ENCODE measurements at regions not wholly inside any gene's neighbourhood (a gene's known extent, or its start where the extent isn't known, plus 50 kb on each side); places are given as distances from the start of the nearest gene placed in this dataset.

DNA sequence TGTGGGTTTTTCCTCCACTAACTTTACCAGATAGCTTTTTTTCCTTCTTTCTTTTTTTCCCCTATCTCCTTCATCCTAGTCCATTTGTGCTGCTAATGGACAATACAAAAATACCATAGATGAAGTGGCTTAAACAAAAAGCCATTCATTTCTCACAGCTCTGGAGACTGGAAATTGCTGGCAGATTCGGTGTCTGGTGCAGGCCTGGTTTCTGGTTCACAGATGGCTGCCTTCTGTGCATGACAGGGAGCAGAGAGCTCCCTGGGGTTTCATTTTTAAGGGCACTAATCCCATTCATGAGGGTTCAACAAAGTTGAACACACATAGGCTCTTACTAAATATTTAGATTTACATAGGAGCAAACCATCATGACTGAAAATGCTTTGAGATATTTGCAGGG lies 467.4 kb downstream of the TYW1 start:
- peaks cover 19% of the 10 kb centered on the region for H3K9me3 ChIP-seq (replicated peaks)
- TF ChIP-seq, protein P1, sequence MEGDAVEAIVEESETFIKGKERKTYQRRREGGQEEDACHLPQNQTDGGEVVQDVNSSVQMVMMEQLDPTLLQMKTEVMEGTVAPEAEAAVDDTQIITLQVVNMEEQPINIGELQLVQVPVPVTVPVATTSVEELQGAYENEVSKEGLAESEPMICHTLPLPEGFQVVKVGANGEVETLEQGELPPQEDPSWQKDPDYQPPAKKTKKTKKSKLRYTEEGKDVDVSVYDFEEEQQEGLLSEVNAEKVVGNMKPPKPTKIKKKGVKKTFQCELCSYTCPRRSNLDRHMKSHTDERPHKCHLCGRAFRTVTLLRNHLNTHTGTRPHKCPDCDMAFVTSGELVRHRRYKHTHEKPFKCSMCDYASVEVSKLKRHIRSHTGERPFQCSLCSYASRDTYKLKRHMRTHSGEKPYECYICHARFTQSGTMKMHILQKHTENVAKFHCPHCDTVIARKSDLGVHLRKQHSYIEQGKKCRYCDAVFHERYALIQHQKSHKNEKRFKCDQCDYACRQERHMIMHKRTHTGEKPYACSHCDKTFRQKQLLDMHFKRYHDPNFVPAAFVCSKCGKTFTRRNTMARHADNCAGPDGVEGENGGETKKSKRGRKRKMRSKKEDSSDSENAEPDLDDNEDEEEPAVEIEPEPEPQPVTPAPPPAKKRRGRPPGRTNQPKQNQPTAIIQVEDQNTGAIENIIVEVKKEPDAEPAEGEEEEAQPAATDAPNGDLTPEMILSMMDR (IDR thresholded peaks at IDR 0.05; ENCODE audit: borderline replicate concordance), result no peak
- no peak overlapping the region for H3K27ac ChIP-seq (replicated peaks)
- peaks cover 50% of the 10 kb centered on the region for H3K27me3 ChIP-seq (ENCODE audit: low read depth)
- DNase-seq, result no peak
- peaks cover 4% of the 10 kb centered on the region for H3K4me1 ChIP-seq
- H3K36me3 ChIP-seq, result no peaks in the 10 kb centered on the region
- no peak overlapping the region for H3K4me3 ChIP-seq
- intact Hi-C loops (cut with micrococcal nuclease), result no loop called here

DNA sequence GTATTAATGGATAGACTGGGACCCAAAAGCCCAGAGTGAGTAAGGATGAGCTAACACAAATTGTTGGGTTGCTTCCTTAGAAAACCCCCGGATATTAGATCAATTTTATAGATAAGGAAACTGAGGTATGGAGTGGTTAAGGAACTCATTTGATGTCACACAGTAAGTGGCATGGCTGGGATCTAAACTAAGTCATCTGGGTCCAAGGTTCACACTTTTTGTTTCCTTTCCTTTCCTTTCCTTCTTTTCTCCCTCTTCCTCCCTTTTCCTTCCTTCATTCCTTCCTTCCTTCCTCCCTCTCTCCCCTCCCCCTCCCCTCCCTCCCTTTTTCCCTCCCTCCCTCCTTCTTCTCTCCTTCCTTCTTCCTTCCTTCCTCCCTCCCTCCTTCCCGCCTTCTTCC lies 469.5 kb downstream of the TYW1 start:
- peaks cover 35% of the 10 kb centered on the region for H3K27me3 ChIP-seq (ENCODE audit: low read depth)
- TF ChIP-seq, protein P1 (IDR thresholded peaks at IDR 0.05; ENCODE audit: borderline replicate concordance), result no peak
- no peaks in the 10 kb centered on the region for H3K36me3 ChIP-seq
- H3K27ac ChIP-seq (replicated peaks), result no peak overlapping the region
- intact Hi-C loops (cut with micrococcal nuclease), result no loop called here
- no peak overlapping the region for H3K4me3 ChIP-seq
- no peak for DNase-seq
- peaks cover 4% of the 10 kb centered on the region for H3K4me1 ChIP-seq
- H3K9me3 ChIP-seq (replicated peaks), result peaks cover 19% of the 10 kb centered on the region

DNA sequence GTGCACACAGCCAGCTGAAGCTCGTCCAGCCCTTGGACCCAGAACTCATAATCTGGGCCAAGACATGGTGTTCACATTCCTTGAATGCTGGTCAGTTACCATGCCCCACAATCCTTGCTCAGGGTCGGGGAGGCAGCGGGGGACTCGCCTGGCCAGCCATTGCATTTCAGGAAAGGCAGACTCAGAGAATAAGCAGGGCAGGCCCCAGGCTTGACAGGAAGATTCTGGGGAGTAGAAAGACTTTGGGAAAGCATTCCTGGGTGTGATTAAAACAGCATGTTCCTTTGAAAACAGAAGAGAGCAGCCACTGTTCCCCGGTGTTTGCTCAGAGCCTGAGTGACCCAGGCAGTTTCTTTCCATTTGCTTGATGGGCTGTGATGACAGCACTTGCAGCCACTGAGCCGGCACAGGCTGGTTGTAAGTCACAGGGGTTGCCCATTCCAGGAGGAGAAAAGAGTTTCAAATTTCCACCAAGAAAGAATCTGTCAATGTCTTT lies 473.7 kb downstream of the TYW1 start:
- Histone ChIP-seq H3K4me1 (no peaks in the 10 kb centered on the region), H3K4me3 (no peak overlapping the region), H3K27ac (replicated peaks) (no peak overlapping the region), H3K9me3 (replicated peaks) (peaks cover 7% of the 10 kb centered on the region), H3K36me3 (no peaks in the 10 kb centered on the region), H3K27me3 (ENCODE audit: low read depth) (peaks cover 13% of the 10 kb centered on the region)
- intact Hi-C loops (cut with micrococcal nuclease), result no loop called here
- TF ChIP-seq, protein P1 (IDR thresholded peaks at IDR 0.05; ENCODE audit: borderline replicate concordance), result no peak
- DNase-seq, result peak; percentile 15

DNA sequence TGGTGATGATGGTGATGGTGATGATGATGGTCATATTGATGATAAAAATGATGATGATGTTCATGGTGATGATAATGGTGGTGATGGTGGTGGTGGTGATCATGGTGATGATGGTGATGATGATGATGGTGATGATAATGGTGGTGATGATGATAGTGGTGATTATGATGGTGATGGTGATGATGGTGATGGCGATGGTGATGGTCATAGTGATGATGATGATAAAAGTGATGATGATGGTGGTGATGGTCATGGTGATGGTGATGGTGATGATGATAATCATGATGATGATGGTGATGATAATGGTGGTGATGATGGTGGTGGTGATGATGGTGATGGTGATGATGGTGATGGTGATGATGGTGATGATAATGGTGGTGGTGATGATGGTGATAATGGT lies 478.7 kb downstream of the TYW1 start:
- Histone ChIP-seq H3K9me3 (replicated peaks) (no peaks in the 10 kb centered on the region), H3K27ac (replicated peaks) (no peak overlapping the region), H3K36me3 (no peaks in the 10 kb centered on the region), H3K4me3 (no peak overlapping the region), H3K27me3 (ENCODE audit: low read depth) (peaks cover 18% of the 10 kb centered on the region), H3K4me1 (no peaks in the 10 kb centered on the region)
- intact Hi-C loops (cut with micrococcal nuclease), result no loop called here
- TF ChIP-seq, protein P1 (IDR thresholded peaks at IDR 0.05; ENCODE audit: borderline replicate concordance), result no peak
- no peak for DNase-seq

DNA sequence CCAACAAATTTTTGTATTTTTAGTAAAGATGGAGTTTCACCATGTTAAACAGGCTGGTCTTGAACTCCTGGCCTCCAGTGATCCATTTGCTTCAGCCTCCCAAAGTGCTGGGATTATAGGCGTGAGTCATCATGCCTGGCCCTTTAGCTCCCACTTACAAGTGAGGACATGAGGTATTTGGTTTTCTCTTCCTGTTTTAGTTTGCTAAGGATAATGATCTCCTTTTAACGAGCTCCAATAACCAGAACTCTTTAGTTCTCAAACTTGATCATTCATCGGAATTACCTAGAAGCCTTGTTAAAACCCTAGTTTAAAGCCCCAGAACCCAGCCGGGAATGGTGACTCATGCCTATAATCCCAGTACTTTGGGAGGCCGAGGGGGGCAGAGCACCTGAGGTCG lies 481.4 kb downstream of the TYW1 start:
- TF ChIP-seq, protein P1 (IDR thresholded peaks at IDR 0.05; ENCODE audit: borderline replicate concordance), result no peak
- intact Hi-C loops (cut with micrococcal nuclease), result no loop called here
- DNase-seq, result no peak
- Histone ChIP-seq H3K4me1 (no peaks in the 10 kb centered on the region), H3K9me3 (replicated peaks) (no peaks in the 10 kb centered on the region), H3K27ac (replicated peaks) (no peak overlapping the region), H3K27me3 (ENCODE audit: low read depth) (peaks cover 36% of the 10 kb centered on the region), H3K4me3 (no peak overlapping the region), H3K36me3 (no peaks in the 10 kb centered on the region)
